ENCODE measurements at regions not wholly inside any gene's neighbourhood (a gene's known extent, or its start where the extent isn't known, plus 50 kb on each side); places are given as distances from the start of the nearest gene placed in this dataset.

GRCh38 chr1:69029649-69030048 is 532.8 kb upstream of the DEPDC1 start:
- no peak for TF ChIP-seq POLR2A (IDR thresholded peaks at IDR 0.05)
- TF ChIP-seq, protein P1, sequence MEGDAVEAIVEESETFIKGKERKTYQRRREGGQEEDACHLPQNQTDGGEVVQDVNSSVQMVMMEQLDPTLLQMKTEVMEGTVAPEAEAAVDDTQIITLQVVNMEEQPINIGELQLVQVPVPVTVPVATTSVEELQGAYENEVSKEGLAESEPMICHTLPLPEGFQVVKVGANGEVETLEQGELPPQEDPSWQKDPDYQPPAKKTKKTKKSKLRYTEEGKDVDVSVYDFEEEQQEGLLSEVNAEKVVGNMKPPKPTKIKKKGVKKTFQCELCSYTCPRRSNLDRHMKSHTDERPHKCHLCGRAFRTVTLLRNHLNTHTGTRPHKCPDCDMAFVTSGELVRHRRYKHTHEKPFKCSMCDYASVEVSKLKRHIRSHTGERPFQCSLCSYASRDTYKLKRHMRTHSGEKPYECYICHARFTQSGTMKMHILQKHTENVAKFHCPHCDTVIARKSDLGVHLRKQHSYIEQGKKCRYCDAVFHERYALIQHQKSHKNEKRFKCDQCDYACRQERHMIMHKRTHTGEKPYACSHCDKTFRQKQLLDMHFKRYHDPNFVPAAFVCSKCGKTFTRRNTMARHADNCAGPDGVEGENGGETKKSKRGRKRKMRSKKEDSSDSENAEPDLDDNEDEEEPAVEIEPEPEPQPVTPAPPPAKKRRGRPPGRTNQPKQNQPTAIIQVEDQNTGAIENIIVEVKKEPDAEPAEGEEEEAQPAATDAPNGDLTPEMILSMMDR (IDR thresholded peaks at IDR 0.05), result no peak

Data from gastroesophageal sphincter (tissue), 3 donors.